Naive thymus-derived CD4-positive, alpha-beta T cell (primary cell): ENCODE measurements at regions not wholly inside any gene's neighbourhood (a gene's known extent, or its start where the extent isn't known, plus 50 kb on each side); places are given as distances from the start of the nearest gene placed in this dataset.

ENCODE experiments used
- ATAC-seq: fragments of 150-1000 bp; cut with Tn5 transposase; 2 replicates; pipeline ENCODE4 v1.10.0; 2021; ENCODE audit warnings: mild to moderate bottlenecking, moderate library complexity
- CTCF ChIA-PET: fragments of 350-600 bp; sonication (Branson Sonifier 250); formaldehyde crosslinking; loops from one replicate; lab custom pipeline; 2021; ENCODE audit warnings: antibody characterized with exemption; lab: Charles Lee
- POLR2A ChIA-PET: fragments of 350-600 bp; sonication (Branson Sonifier 250); formaldehyde crosslinking; loops from one replicate; lab custom pipeline; 2021; ENCODE audit warnings: antibody characterized with exemption, inconsistent platforms; lab: Charles Lee
- DNase-seq, 9 donors: peaks; one replicate each; pipeline versions ENCODE4 v3.0.0 to v3.0.0-alpha.2; 2020 to 2022; ENCODE audit warnings: mixed read lengths in 1 of 9
- H3K27ac ChIP-seq: one replicate; pipeline ENCODE4 v1.7.0; 2013; ENCODE audit warnings: mild to moderate bottlenecking, low read depth, low read length, moderate library complexity
- H3K27me3 ChIP-seq, 2 donors: one replicate each; pipeline ENCODE4 v1.7.0; 2013; ENCODE audit warnings: low read length in 2 of 2, mild to moderate bottlenecking in 2 of 2, moderate library complexity in 2 of 2; ENCODE audit not compliant: control insufficient read depth in 2 of 2, insufficient read depth in 2 of 2
- H3K36me3 ChIP-seq, 3 experiments: 1 replicate in 2 of 3; 2 replicates in 1 of 3; pipeline ENCODE4 v1.7.0; 2013; ENCODE audit warnings: low read length in 3 of 3, mild to moderate bottlenecking in 3 of 3, moderate library complexity in 1 of 3; ENCODE audit not compliant: insufficient read depth in 3 of 3, control insufficient read depth in 2 of 3
- H3K4me1 ChIP-seq, 2 donors: one replicate each; pipeline ENCODE4 v1.7.0; 2013; ENCODE audit warnings: low read length in 2 of 2, mild to moderate bottlenecking in 2 of 2, moderate library complexity in 1 of 2; ENCODE audit not compliant: control insufficient read depth in 2 of 2, insufficient read depth in 2 of 2
- H3K4me3 ChIP-seq: 2 replicates; pipeline ENCODE4 v1.7.0; 2013; ENCODE audit warnings: mild to moderate bottlenecking, low read length
- H3K9me3 ChIP-seq, 3 experiments: 1 replicate in 2 of 3; 2 replicates in 1 of 3; pipeline ENCODE4 v1.7.0; 2013; ENCODE audit warnings: low read length in 3 of 3; ENCODE audit not compliant: control insufficient read depth in 2 of 3
- H3K27ac Mint-ChIP-seq, 9 donors: one replicate each; pipeline ENCODE4 v1.8.0; 2020 to 2022; ENCODE audit warnings: mixed read lengths in 9 of 9, mild to moderate bottlenecking in 8 of 9, moderate library complexity in 5 of 9, inconsistent platforms in 2 of 9
- H3K27me3 Mint-ChIP-seq, 5 donors: one replicate each; pipeline ENCODE4 v1.8.0; 2021 to 2022; ENCODE audit warnings: mixed read lengths in 5 of 5, mild to moderate bottlenecking in 1 of 5
- H3K36me3 Mint-ChIP-seq, 5 donors: one replicate each; pipeline ENCODE4 v1.8.0; 2020 to 2022; ENCODE audit warnings: mixed read lengths in 5 of 5, mild to moderate bottlenecking in 3 of 5, inconsistent platforms in 1 of 5
- H3K4me1 Mint-ChIP-seq, 7 donors: one replicate each; pipeline ENCODE4 v1.8.0; 2020 to 2022; ENCODE audit warnings: mixed read lengths in 7 of 7, mild to moderate bottlenecking in 3 of 7, inconsistent platforms in 1 of 7
- H3K4me3 Mint-ChIP-seq, 10 donors: one replicate each; pipeline ENCODE4 v1.8.0; 2020 to 2022; ENCODE audit warnings: mild to moderate bottlenecking in 10 of 10, mixed read lengths in 10 of 10, moderate library complexity in 6 of 10, inconsistent platforms in 2 of 10
- H3K9me3 Mint-ChIP-seq, 11 donors: one replicate each; pipeline ENCODE4 v1.8.0; 2020 to 2022; ENCODE audit warnings: mixed read lengths in 11 of 11, mild to moderate bottlenecking in 4 of 11, inconsistent platforms in 1 of 11, moderate library complexity in 1 of 11
- intact Hi-C, 2 donors: fragments of 100-400 bp; cut with micrococcal nuclease; formaldehyde crosslinking; loops; one replicate each; pipeline ENCODE4 v1.15.1; 2023

DNA sequence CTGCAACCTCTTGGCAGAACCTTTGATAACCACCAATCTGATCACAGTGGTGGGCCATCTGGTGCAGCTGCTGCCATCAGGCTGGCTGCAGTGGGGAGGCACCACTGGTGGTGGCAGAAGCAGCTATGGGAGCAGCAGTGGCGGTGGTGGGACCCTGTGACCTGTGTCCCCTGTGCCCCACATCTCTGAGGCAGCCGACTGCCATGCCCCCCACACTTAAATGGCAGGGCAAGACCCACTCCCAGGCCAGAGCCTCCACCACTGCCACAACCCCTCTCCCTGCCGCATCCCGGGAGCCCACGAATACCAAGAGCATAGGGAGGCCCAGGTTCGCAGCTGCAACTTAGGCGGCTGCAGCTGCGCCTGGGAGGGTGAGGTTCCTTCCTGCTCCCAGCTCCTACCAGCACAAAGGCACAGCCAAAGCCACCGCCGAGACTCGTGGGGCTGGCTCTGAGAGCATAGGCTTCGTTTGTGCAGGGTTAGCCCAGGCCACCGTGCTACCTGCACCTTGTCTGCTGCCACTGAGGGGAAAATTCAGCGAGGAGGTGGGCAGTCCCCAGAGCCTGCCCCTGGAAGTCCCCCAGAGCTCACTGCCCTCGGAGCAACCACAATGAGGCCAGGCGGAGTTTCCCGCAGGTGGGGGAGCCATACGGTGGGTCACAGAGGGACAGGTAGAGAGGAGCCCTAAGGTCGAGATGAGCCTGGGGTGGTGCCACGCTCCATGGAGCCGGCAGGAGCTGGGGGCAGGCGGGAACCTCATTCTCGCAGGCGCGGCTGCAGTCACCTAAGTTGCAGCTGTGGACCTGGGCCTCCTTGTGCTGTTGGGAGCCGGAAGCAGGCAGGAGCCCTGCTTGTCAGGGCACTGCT is 518.7 kb downstream of the RWDD3 start:
- Histone ChIP-seq H3K4me3 (no peak overlapping the region), H3K9me3 (peaks cover 0 to 24% (median 0%) of the 10 kb centered on the region in 3 experiments), H3K36me3 (no peaks in the 10 kb centered on the region), H3K27me3 (no peaks in the 10 kb centered on the region), H3K4me1 (no peaks in the 10 kb centered on the region), H3K27ac (no peak overlapping the region)
- intact Hi-C loops = no loop called here
- H3K36me3 Mint-ChIP-seq = peaks cover 0 to 4% (median 0%) of the 10 kb centered on the region in 5 donors
- peaks cover 0 to 29% (median 14%) of the 10 kb centered on the region in 11 donors for H3K9me3 Mint-ChIP-seq
- ATAC-seq (no peak), DNase-seq (no peak)
- no peaks in the 10 kb centered on the region for H3K4me1 Mint-ChIP-seq
- no peaks in the 10 kb centered on the region for H3K27me3 Mint-ChIP-seq
- CTCF ChIA-PET = no interaction called here
- no peak overlapping the region for H3K4me3 Mint-ChIP-seq
- POLR2A ChIA-PET = no interaction called here
- no peak overlapping the region for H3K27ac Mint-ChIP-seq

DNA sequence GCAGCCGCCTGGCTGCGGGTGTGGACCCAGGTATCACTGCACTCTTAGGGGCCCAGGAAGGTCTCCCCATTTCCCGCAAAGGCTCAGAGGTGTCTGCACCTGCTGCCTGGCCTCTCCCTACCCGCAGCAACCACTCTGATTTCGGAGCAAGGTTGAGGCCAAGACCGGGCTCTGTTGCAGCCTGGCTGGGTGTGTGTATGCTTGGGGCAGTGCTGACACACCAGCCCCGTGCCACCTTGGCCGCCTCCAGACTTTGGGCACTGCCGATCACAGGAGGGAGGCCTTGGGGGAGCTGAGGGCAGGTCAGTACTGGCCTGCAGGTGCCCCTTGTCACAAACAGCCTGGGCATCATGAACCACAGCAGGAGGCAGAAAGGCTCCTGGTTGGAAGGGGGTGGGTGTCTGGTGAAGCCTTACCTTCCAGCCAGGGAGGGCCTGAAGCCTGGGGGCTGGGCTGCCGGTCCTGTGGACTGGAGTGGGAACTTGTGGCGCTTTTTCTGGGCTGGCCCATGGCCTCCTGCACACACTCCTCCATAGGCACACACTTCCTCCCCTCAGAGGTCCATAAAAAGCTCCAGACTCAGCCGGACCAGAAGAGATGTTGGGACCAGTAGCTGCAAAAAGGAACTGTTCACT is 519.5 kb downstream of the RWDD3 start:
- no peak overlapping the region for H3K27ac Mint-ChIP-seq
- no peaks in the 10 kb centered on the region for H3K4me1 ChIP-seq
- intact Hi-C loops = no loop called here
- no peaks in the 10 kb centered on the region for H3K27me3 ChIP-seq
- no peak overlapping the region for H3K27ac ChIP-seq
- ATAC-seq (no peak), DNase-seq (no peak)
- ChIA-PET CTCF (no interaction called here), POLR2A (no interaction called here)
- peaks cover 0 to 24% (median 0%) of the 10 kb centered on the region in 3 experiments for H3K9me3 ChIP-seq
- no peaks in the 10 kb centered on the region for H3K27me3 Mint-ChIP-seq
- H3K4me1 Mint-ChIP-seq = no peaks in the 10 kb centered on the region
- H3K4me3 Mint-ChIP-seq = no peak overlapping the region
- H3K36me3 ChIP-seq = no peaks in the 10 kb centered on the region
- H3K36me3 Mint-ChIP-seq = peaks cover 0 to 4% (median 0%) of the 10 kb centered on the region in 5 donors
- peaks cover 0 to 29% (median 14%) of the 10 kb centered on the region in 11 donors for H3K9me3 Mint-ChIP-seq
- no peak overlapping the region for H3K4me3 ChIP-seq

DNA sequence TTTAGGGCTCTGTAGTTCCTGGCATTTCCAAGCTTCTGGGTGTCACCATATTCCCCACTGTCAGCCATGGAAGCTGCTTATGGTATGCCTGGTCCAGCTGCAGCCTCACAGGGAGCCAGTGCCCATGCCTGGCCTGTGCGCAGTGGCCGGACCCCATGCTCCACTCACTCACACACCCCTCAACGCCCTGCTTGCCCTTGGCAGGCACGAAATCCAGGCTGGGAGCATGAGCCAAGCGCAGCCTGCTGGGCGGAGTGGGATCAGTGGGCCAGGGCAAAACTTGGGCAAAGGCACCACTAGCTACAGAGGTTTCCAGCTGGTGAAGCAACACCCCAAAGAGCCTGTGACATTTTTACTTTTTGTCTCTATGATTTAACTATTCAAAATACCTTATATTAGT is 520.4 kb downstream of the RWDD3 start:
- Histone ChIP-seq H3K36me3 (no peaks in the 10 kb centered on the region), H3K4me3 (no peak overlapping the region), H3K4me1 (no peaks in the 10 kb centered on the region), H3K9me3 (peaks cover 0 to 24% (median 0%) of the 10 kb centered on the region in 3 experiments), H3K27ac (no peak overlapping the region), H3K27me3 (no peaks in the 10 kb centered on the region)
- no peak for DNase-seq
- no peak overlapping the region for H3K4me3 Mint-ChIP-seq
- CTCF ChIA-PET = no interaction called here
- POLR2A ChIA-PET = no interaction called here
- no peaks in the 10 kb centered on the region for H3K4me1 Mint-ChIP-seq
- peaks cover 0 to 4% (median 0%) of the 10 kb centered on the region in 5 donors for H3K36me3 Mint-ChIP-seq
- ATAC-seq = no peak
- H3K9me3 Mint-ChIP-seq = peaks cover 0 to 29% (median 14%) of the 10 kb centered on the region in 11 donors
- H3K27me3 Mint-ChIP-seq = no peaks in the 10 kb centered on the region
- no peak overlapping the region for H3K27ac Mint-ChIP-seq
- intact Hi-C loops = no loop called here

DNA sequence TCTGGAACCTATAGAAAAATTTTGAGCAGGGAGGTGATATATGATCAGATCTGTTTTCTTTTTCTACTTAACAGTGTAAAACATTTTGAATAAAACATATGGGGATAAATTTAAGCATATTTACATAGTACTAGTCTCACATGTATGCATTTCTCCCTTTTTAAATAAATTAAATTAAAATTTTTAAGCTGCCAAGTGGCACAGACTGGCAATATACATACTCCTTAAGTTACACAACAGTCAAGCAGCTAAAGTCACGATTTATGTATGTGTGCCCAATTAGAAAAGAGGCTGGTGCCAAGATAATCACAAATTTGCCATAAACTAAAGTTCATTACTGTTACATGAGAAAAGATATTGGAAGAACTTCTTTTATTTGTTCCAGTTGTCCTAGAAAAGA is 532.0 kb downstream of the RWDD3 start:
- Mint-ChIP-seq H3K4me1 (no peaks in the 10 kb centered on the region), H3K36me3 (peaks cover 0 to 7% (median 0%) of the 10 kb centered on the region in 5 donors), H3K27me3 (no peaks in the 10 kb centered on the region), H3K27ac (no peak overlapping the region), H3K9me3 (peaks cover 0 to 23% (median 10%) of the 10 kb centered on the region in 11 donors), H3K4me3 (no peak overlapping the region)
- ATAC-seq = no peak
- H3K36me3 ChIP-seq = no peaks in the 10 kb centered on the region
- CTCF ChIA-PET = no interaction called here
- intact Hi-C loops = no loop called here
- no peak for DNase-seq
- POLR2A ChIA-PET = no interaction called here
- H3K27ac ChIP-seq = no peak overlapping the region
- H3K4me3 ChIP-seq = no peak overlapping the region
- H3K4me1 ChIP-seq = no peaks in the 10 kb centered on the region
- H3K27me3 ChIP-seq = no peaks in the 10 kb centered on the region
- H3K9me3 ChIP-seq = peaks cover 0 to 5% (median 0%) of the 10 kb centered on the region in 3 experiments

DNA sequence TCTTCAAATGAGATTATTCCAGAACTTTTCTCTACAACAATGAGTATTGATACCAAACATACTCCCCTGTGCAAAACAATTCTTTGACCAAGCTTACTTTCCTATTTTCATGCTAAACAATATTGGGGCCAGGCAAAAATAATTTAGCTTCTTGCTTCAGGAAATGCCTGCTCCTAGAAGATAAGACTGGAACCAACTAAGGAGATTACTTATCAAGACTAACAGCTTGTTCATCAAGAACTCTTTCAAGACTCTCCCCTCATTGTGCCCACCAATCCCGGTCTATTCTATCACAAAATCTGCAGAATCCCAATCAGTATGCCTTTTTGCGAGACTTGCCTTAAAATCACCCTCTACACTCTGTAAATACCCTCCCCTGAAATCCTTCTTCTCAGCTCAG is 536.6 kb downstream of the RWDD3 start:
- Histone ChIP-seq H3K27me3 (no peaks in the 10 kb centered on the region), H3K9me3 (no peaks in the 10 kb centered on the region), H3K27ac (no peak overlapping the region)

DNA sequence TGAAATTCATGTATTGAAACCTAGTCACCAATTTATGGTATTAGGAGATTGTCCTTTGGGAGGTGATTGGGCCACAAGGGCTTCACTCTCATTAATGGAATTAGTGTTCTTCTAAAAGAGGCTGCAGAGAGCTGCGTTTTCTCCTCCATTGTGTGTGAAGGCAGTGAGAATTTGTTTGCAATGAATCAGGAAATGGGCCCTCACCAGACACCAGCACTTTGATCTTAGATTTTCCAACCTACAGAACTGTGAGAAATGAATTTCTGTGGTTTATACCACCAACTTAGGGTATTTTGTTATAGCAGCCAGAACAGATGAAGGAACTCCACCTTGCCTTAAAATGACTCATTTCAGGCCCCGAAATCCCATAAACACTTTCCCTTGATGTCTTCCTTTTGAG is 544.2 kb downstream of the RWDD3 start:
- POLR2A ChIA-PET = no interaction called here
- peaks cover 0 to 19% (median 3%) of the 10 kb centered on the region in 11 donors for H3K9me3 Mint-ChIP-seq

More for the DNA sequence above, 536.6 kb downstream of the RWDD3 start:
- H3K36me3 Mint-ChIP-seq = no peaks in the 10 kb centered on the region
- no peaks in the 10 kb centered on the region for H3K36me3 ChIP-seq
- no peaks in the 10 kb centered on the region for H3K4me1 ChIP-seq
- no peak overlapping the region for H3K27ac Mint-ChIP-seq
- ChIA-PET POLR2A (no interaction called here), CTCF (interaction anchor here (0.6 kb wide), 1 partner anchor 1573 kb away, joined by 4 read pairs; no protein-coding TSS in a partner anchor)
- DNase-seq (no peak), ATAC-seq (no peak)
- intact Hi-C loops = no loop called here
- no peak overlapping the region for H3K4me3 ChIP-seq
- no peaks in the 10 kb centered on the region for H3K4me1 Mint-ChIP-seq
- no peak overlapping the region for H3K4me3 Mint-ChIP-seq
- no peaks in the 10 kb centered on the region for H3K27me3 Mint-ChIP-seq
- H3K9me3 Mint-ChIP-seq = peaks cover 0 to 16% (median 5%) of the 10 kb centered on the region in 11 donors

More for the DNA sequence above, 544.2 kb downstream of the RWDD3 start:
- no peak for DNase-seq
- Mint-ChIP-seq H3K4me1 (peaks cover 0 to 1% (median 0%) of the 10 kb centered on the region in 7 donors), H3K4me3 (no peak overlapping the region), H3K27me3 (no peaks in the 10 kb centered on the region), H3K36me3 (peaks cover 0 to 4% (median 0%) of the 10 kb centered on the region in 5 donors), H3K27ac (no peak overlapping the region)
- no peaks in the 10 kb centered on the region for H3K27me3 ChIP-seq
- CTCF ChIA-PET = no interaction called here
- ATAC-seq = no peak
- no peaks in the 10 kb centered on the region for H3K4me1 ChIP-seq
- H3K27ac ChIP-seq = no peak overlapping the region
- H3K9me3 ChIP-seq = no peaks in the 10 kb centered on the region
- no peak overlapping the region for H3K4me3 ChIP-seq
- no peaks in the 10 kb centered on the region for H3K36me3 ChIP-seq
- intact Hi-C loops = no loop called here
